NCI-H2029 (cell line): ENCODE measurements at regions not wholly inside any gene's neighbourhood (a gene's known extent, or its start where the extent isn't known, plus 50 kb on each side); places are given as distances from the start of the nearest gene placed in this dataset.

Source experiments
- DNase-seq: peaks from one replicate; lab custom pipeline; 2025; lab: John Stamatoyannopoulos, UW

DNA sequence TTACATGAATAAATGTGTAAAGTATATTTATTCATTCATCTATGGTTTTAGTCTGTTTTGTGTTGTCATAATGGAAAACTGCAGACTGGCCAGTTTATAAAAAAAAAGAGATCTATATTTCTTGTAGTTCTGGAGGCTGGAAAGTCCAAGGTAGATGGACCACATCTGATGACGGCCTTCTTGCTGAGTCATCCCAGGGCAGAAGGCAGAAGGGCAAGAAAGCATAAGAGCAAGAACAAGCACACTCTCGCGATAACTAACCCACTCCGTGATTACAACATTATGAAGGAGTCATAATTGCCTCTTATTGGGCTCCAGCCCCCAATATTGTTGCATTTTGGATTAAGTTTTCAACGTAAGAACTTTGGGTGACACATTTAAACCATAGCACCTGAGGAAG is 180.4 kb upstream of the DAB2 start:
- DNase-seq = no peak

DNA sequence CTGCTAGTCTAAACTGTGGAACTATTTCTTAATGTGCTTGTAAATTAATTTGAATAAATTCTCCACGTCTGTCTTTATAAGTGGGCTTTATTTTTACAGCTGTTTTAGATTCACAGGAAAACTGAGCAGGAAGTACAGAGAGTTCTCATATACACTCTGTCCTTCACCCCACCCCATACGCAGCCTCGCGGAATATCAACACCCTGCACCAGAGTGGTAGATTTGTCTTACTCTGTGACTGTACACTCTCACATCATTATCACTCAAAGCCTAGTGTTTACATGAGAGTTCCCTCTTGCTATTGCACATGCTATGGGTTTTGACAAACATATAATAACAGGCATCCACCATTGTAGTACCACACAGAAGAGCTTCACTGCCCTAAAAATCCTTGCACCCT is 179.7 kb upstream of the DAB2 start:
- DNase-seq = no peak

DNA sequence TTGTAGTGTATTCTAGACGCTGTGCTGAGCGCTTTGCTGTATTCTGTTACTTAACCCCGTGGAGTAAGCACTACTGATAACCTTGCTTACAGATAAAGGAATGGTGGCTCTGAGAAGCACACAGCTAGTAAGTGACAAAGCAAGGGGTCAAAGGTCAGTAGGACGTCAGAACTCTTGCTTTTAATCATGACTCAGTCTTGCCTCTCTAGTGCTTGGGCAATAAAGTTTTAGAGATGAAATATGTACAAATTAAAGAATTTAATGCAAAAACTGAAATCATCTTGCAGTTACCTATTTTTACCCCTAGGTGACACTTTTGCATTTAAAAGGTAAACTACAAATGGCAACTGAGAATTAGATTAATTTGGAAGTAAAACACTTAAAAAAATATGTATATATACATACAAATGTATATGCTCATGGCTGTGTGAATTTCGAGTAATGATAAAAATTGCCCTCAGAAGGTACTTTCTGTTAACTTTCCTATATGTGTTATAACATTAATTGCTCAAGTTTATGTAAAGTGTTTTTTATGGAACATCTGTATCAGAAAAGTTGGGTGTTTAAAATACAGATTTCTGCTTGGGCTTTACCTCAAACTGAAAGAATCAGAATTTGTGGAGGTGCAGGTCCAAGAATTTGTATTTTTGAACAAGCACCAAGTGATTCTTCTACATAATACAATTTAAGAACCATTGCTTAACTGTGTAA is 175.1 kb upstream of the DAB2 start:
- DNase-seq = no peak

DNA sequence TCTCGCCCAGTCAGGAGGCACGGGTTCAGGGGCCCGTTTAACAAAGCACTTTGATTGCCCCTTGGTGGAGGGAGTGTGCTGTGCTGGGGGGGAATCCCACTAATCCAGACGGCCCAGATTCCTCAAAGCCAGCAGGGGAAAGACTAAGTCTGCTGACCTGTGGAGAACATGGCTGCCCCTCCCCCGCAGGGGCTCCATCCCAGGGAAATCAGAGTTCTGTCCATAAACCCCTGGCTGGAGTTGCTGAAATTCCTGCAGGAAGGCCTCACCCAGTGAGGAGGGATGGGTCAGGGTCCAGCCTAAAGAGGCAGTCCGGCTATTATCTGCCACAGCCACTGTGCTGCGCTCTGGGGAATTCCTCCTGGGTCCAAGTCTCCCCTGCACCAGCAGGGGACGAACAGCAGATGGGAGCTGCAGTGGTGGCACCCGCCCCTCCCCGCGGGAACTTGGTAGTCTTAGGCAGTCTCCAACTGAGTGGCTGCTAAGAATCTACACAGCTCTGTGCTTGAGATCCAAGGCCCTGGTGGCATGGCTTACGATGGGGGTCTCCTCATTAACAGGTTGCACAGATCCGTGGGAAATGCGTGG is 174.0 kb upstream of the DAB2 start:
- no peak for DNase-seq

DNA sequence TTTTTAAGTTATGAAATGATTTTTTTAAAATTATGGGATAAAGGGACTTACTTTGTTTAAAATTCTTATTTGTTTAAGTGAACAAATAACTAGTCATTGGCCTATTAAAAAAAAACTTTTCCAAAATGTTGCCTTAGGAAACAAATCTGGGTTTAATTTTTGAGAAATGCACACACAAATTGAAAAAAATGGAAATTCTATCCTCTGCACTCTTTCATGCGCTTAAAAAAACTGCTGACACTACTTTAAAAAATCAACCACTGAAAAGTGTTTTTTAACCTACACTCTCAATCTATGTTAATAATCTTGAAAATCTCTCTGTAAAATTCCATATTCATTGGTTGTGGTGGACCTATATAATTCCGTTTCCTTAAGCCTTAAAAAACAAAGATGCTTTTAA is 163.4 kb upstream of the DAB2 start:
- DNase-seq = no peak

DNA sequence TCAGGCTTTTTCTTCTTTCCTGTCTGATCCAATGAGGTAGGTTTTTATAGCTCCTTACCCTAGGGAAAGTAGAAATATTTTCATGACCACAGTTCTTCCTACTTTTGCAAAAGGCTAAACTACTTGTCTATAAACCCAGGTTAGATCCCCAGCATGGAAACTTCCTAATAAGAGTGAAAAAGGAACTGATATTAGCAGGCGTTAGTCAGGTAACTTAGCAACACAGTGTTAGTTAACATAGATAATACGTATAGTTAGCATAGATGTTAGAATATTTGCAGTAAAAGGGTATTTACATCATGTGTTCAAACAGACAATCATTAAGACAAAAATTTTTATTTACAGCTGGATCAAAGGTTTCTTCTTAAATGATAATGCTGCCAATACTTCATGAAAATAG is 162.9 kb upstream of the DAB2 start:
- DNase-seq = no peak

- no peak for DNase-seq
These were observed 161.4 kb upstream of the DAB2 start for GRCh38 chr5:39586185-39586584.

DNA sequence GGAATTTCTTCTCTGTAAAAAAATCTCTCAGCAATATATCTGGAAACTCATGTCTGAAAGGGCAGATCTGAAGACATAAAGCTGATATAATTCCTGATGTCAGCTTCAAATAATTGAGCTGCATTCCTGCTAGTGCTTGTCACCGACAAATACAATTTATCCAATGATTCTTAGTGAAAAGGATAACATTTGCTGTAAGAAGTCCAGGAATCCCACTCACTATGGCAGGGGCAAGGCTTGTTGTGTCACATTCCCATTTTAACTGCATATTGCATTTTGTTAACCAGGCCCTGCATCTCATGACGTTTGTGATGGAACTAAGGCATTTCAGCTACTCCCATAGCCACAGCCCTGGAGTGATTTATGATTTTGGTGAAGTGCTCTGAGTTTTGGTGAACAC is 160.1 kb upstream of the DAB2 start:
- no peak for DNase-seq

DNA sequence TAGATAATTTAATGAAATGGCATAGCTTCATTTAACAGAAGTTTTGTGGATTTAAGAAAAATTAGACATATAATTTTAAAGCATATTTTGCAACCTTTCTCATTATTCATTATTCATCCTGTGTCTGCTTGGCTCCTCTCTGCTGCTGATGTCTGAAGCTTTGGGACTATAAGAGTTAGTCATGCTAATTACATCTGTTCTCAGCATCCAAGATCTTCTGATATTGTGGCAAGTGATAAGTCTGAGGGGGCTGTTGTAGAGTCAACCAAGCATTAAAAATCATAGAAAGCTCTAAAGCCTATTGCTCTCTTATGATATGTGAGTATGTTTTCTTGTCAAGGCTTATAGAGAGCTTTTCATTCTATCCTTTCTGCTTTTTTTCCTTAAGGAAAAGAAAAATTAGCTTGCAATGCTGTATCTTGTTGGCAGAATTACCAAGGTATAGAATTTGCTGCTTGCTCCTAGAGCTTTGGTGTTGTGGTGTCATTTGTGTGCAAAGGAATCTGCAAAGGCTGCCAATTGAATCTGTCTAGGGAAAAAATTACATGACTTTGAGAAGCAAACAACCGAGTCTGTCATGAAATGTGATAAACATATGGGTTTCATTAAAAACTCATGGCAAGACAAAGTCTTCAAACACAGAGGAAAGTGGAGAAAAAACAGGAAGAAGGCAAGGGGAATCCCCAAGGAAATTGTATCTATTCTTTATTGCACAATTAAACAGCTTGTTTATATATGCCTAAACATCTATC is 156.1 kb upstream of the DAB2 start:
- DNase-seq = no peak

- no peak for DNase-seq
These were observed 155.0 kb upstream of the DAB2 start for GRCh38 chr5:39579750-39580149.

GRCh38 chr5:39578887-39579497 is 154.2 kb upstream of the DAB2 start:
- no peak for DNase-seq

- DNase-seq = no peak
These were observed 152.7 kb upstream of the DAB2 start for GRCh38 chr5:39577529-39577928.

DNA sequence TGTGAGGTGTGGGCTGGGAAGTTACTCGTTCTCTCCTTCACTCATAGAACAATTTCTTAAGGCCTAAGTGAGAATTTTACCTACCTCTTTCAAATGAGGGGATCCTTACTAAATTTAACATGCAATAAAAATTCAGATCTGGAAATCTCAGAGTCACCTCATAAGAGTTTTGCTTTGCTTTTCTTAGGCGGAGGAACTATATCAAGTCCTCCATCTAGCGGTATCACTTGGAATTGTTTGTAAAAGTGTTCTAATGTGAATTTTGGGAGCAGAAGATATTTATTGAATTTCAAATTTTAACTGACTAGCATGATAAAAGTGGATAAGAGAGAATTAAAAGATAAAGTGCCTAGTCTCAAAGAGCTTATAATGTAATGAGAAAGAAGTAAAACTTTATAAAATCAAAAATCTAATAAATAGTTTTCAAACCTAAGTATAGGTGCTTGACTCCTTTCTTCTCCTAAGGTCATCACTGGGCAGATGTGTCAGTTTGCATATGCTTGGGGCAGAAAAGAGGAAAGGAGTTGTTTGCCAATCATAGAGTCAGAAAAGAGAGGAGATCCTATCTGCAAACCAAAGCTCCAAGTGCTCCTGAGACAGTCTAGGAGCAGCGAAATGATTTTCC is 145.7 kb upstream of the DAB2 start:
- no peak for DNase-seq

GRCh38 chr5:39569857-39570256 is 145.1 kb upstream of the DAB2 start:
- DNase-seq = no peak

DNA sequence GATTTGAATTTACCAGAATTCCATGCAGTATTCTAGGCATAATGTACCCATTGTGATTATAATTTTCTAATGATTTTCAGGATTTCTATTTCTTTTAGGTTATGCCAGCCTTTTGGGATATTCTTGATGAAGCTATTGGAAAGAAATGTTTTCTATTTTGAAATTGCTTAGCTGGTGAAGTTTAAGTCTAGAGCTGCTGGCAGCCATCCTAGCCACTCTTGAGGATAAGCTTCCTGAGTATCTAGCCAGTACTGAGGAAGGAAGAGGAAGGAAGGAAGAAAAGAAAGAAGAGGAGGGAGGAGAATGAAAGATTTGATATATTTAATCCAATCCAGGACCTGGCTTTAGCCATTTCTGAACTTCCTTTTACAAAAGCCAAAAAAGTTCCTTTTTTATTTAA is 142.1 kb upstream of the DAB2 start:
- no peak for DNase-seq

- no peak for DNase-seq
These were observed 141.2 kb upstream of the DAB2 start for GRCh38 chr5:39566029-39566428.

DNA sequence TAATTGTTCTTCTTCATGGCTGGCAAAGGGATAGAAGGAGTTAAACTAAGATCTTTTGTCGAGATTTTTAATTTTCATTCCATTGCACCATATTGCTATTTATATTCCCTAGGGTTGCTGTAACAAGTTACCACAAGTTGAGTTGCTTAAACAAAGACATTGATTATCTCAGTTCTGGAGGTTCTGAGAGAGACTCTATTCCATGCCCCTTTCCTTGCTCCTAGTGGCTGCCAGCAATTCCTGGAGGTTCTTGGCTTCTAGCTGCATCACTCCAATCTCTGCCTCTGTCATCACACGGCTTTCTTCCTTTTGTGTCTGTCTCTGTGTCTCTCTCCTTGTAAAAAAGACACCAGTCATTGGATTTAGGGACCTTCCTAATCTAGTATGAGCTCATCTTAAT is 136.6 kb upstream of the DAB2 start:
- DNase-seq = no peak

GRCh38 chr5:39560726-39561125 is 135.9 kb upstream of the DAB2 start:
- no peak for DNase-seq

DNA sequence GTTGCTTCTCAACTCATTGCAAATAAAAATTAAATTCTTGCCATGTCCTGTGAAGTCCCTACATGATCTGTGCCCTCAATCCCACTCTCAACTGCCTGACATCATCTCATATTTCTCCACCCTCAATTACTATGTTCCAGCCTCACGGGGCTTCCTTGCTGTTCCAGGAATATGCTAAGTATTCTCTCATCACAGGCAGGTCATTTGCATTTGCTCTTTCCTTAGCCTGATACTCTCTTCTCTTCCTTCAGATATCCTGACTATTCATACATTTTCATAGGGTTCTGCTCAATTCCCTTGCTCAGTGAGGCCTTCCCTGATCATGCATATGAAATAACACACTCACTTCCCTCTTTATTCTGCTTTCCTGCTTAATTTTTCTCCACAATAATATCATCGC is 135.1 kb upstream of the DAB2 start:
- no peak for DNase-seq

GRCh38 chr5:39558541-39558940 is 133.8 kb upstream of the DAB2 start:
- DNase-seq = no peak

- DNase-seq = no peak
These were observed 131.0 kb upstream of the DAB2 start for GRCh38 chr5:39555788-39556187.

DNA sequence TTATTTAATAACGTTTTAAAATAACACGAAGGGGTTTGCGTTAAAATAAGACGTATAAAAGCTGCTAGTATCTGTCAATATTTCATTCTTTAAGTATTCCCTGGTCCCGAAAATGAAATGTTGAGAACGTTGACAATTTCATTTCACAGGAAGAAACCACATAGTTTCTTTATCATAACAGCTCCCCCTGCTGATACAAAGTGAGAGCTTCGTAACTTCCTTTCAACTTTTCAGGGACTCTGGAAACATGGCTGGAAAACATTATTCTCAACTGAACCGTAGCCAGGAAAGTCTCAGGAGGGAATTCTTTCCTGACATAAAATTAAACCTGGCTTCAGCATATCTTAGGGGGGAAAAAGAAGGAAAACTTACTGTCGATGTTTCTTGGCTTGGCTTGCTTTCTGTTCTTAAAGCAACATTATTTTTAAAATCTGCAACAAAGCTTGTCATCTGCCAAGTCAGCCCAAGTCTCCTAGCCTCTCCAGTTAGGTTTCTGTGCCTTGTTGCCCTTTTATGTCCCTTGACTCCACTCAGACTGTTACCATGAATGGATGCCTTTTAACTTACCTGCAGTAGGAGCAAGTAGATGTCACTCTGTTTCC is 122.9 kb upstream of the DAB2 start:
- DNase-seq = peak; percentile 1
